H9 (cell line): ENCODE measurements at regions not wholly inside any gene's neighbourhood (a gene's known extent, or its start where the extent isn't known, plus 50 kb on each side); places are given as distances from the start of the nearest gene placed in this dataset.

Experiments
- DNase-seq: peaks from one replicate; pipeline ENCODE4 v3.0.0-alpha.2; 2017
- H2AFZ ChIP-seq: one replicate; pipeline ENCODE4 v1.6.1; 2013; ENCODE audit warnings: mild to moderate bottlenecking, low read length, control low read depth, moderate library complexity
- H2AK5ac ChIP-seq: 2 replicates; pipeline ENCODE4 v1.6.1; 2013; ENCODE audit warnings: low read length, control low read depth, mixed read lengths; ENCODE audit not compliant: insufficient read length
- H2BK120ac ChIP-seq: one replicate; pipeline ENCODE4 v1.6.1; 2013; ENCODE audit warnings: low read depth, mild to moderate bottlenecking, low read length, control low read depth, inconsistent platforms; ENCODE audit not compliant: poor library complexity, severe bottlenecking
- H2BK12ac ChIP-seq: 2 replicates; pipeline ENCODE4 v1.6.1; 2013; ENCODE audit warnings: low read length, control low read depth, mixed read lengths, low read depth; ENCODE audit not compliant: insufficient read length
- H2BK15ac ChIP-seq: 2 replicates; pipeline ENCODE4 v1.6.1; 2013; ENCODE audit warnings: low read depth, low read length, control low read depth
- H2BK20ac ChIP-seq: one replicate; pipeline ENCODE4 v1.6.1; 2013; ENCODE audit warnings: low read depth, mild to moderate bottlenecking, low read length, control low read depth, inconsistent platforms; ENCODE audit not compliant: poor library complexity, severe bottlenecking
- H2BK5ac ChIP-seq: 2 replicates; pipeline ENCODE4 v1.6.1; 2013; ENCODE audit warnings: low read length, control low read depth, mixed read lengths; ENCODE audit not compliant: insufficient read length
- H3K14ac ChIP-seq: 2 replicates; pipeline ENCODE4 v1.6.1; 2013; ENCODE audit warnings: low read length, control low read depth; ENCODE audit not compliant: insufficient read depth
- H3K18ac ChIP-seq: 2 replicates; pipeline ENCODE4 v1.6.1; 2013; ENCODE audit warnings: low read depth, mild to moderate bottlenecking, mixed read lengths, low read length, control low read depth; ENCODE audit not compliant: insufficient read length
- H3K23ac ChIP-seq: 2 replicates; pipeline ENCODE4 v1.6.1; 2013; ENCODE audit warnings: low read length, control low read depth, mixed read lengths, low read depth; ENCODE audit not compliant: insufficient read length
- H3K23me2 ChIP-seq: 2 replicates; pipeline ENCODE4 v1.6.1; 2013; ENCODE audit warnings: low read depth, mild to moderate bottlenecking, mixed read lengths, low read length, control low read depth; ENCODE audit not compliant: insufficient read length, poor library complexity, severe bottlenecking
- H3K27ac ChIP-seq: 2 replicates; pipeline ENCODE4 v1.5.1; 2013; ENCODE audit warnings: low read length, control low read depth, mixed read lengths, low read depth; ENCODE audit not compliant: insufficient read length
- H3K27me3 ChIP-seq: 2 replicates; pipeline ENCODE4 v1.6.1; 2013; ENCODE audit warnings: low read length, control low read depth, inconsistent platforms; ENCODE audit not compliant: insufficient read depth
- H3K4ac ChIP-seq: 2 replicates; pipeline ENCODE4 v1.6.1; 2013; ENCODE audit warnings: low read depth, mild to moderate bottlenecking, control low read depth, inconsistent platforms, low read length, moderate library complexity
- H3K4me1 ChIP-seq: 2 replicates; pipeline ENCODE4 v1.6.1; 2013; ENCODE audit warnings: low read length, control low read depth, inconsistent platforms; ENCODE audit not compliant: insufficient read depth
- H3K4me2 ChIP-seq: 2 replicates; pipeline ENCODE4 v1.6.1; 2013; ENCODE audit warnings: low read length, control low read depth, mixed read lengths; ENCODE audit not compliant: insufficient read length, insufficient read depth
- H3K56ac ChIP-seq: 2 replicates; pipeline ENCODE4 v1.6.1; 2013; ENCODE audit warnings: low read depth, mild to moderate bottlenecking, mixed read lengths, low read length, control low read depth; ENCODE audit not compliant: insufficient read length
- H3K79me1 ChIP-seq: 2 replicates; pipeline ENCODE4 v1.6.1; 2013; ENCODE audit warnings: low read depth, mild to moderate bottlenecking, moderate library complexity, low read length, control low read depth, inconsistent platforms; ENCODE audit not compliant: insufficient read depth, poor library complexity, severe bottlenecking
- H3K79me2 ChIP-seq: 2 replicates; pipeline ENCODE4 v1.6.1; 2013; ENCODE audit warnings: low read length, control low read depth, inconsistent platforms; ENCODE audit not compliant: insufficient read depth
- H3K9ac ChIP-seq: 2 replicates; pipeline ENCODE4 v1.6.1; 2013; ENCODE audit warnings: low read length, control low read depth, mixed read lengths; ENCODE audit not compliant: insufficient read length; ENCODE audit errors: extremely low read depth
- H3K9me3 ChIP-seq: one replicate; pipeline ENCODE4 v1.6.1; 2013; ENCODE audit warnings: low read depth, low read length, inconsistent platforms; ENCODE audit not compliant: control insufficient read depth
- H3T11ph ChIP-seq: one replicate; pipeline ENCODE4 v1.6.1; 2013; ENCODE audit warnings: mild to moderate bottlenecking, low read length, control low read depth, inconsistent platforms
- H4K20me1 ChIP-seq: one replicate; pipeline ENCODE4 v1.6.1; 2013; ENCODE audit not compliant: control insufficient read depth, insufficient read length, insufficient read depth
- H4K5ac ChIP-seq: 2 replicates; pipeline ENCODE4 v1.6.1; 2013; ENCODE audit warnings: low read depth, mild to moderate bottlenecking, mixed read lengths, low read length, control low read depth; ENCODE audit not compliant: insufficient read length
- H4K8ac ChIP-seq: replicated peaks from 2 replicates; pipeline ENCODE4 v1.6.1; 2013; ENCODE audit warnings: low read length, control low read depth, mixed read lengths, low read depth; ENCODE audit not compliant: insufficient read length
- H4K91ac ChIP-seq: 2 replicates; pipeline ENCODE4 v1.6.1; 2013; ENCODE audit warnings: low read depth, mild to moderate bottlenecking, moderate library complexity, mixed read lengths, low read length, control low read depth; ENCODE audit not compliant: insufficient read length
- H3K27ac Mint-ChIP-seq, 3 experiments: 2 replicates in 2 of 3; 3 replicates in 1 of 3; pipeline ENCODE4 v1.8.0; 2020 to 2021; ENCODE audit warnings: mixed read lengths in 3 of 3, mild to moderate bottlenecking in 1 of 3, moderate library complexity in 1 of 3
- H3K27me3 Mint-ChIP-seq: 2 replicates; pipeline ENCODE4 v1.8.0; 2021; ENCODE audit warnings: low read depth, mild to moderate bottlenecking, moderate library complexity, mixed read lengths
- H3K36me3 Mint-ChIP-seq, 3 experiments: 2 replicates in 2 of 3; 3 replicates in 1 of 3; pipeline ENCODE4 v1.8.0; 2020 to 2021; ENCODE audit warnings: low read depth in 3 of 3, mixed read lengths in 3 of 3; ENCODE audit not compliant: insufficient read depth in 1 of 3
- H3K4me1 Mint-ChIP-seq, 2 experiments: 2 replicates each; pipeline ENCODE4 v1.8.0; 2020; ENCODE audit warnings: mixed read lengths in 2 of 2
- H3K4me3 Mint-ChIP-seq, 2 experiments: 2 replicates in 1 of 2; 3 replicates in 1 of 2; pipeline ENCODE4 v1.8.0; 2020 to 2021; ENCODE audit warnings: mild to moderate bottlenecking in 2 of 2, mixed read lengths in 2 of 2, moderate library complexity in 1 of 2
- H3K9me3 Mint-ChIP-seq, 2 experiments: 2 replicates in 1 of 2; 3 replicates in 1 of 2; pipeline ENCODE4 v1.8.0; 2020; ENCODE audit warnings: mild to moderate bottlenecking in 2 of 2, mixed read lengths in 2 of 2, moderate library complexity in 1 of 2
- WGBS: extraction: QIAGEN DNeasy Blood & Tissue Kit; methylation state at CpG from one replicate; pipeline ENCODE4 v1.1.7; 2013; ENCODE audit warnings: missing lambda C conversion rate, low lambda C conversion rate, mixed read lengths; ENCODE audit not compliant: insufficient read length; ENCODE audit errors: extremely low coverage; 5-methylcytosine and 5-hydroxymethylcytosine counted together
- TF ChIP-seq, protein P1 (sequence below): fragments of 200-600 bp; sonication (generic); conservative IDR thresholded peaks from 3 replicates; pipeline ENCODE4 v1.8.0; 2021; ENCODE audit warnings: antibody characterized with exemption, mild to moderate bottlenecking

DNA sequence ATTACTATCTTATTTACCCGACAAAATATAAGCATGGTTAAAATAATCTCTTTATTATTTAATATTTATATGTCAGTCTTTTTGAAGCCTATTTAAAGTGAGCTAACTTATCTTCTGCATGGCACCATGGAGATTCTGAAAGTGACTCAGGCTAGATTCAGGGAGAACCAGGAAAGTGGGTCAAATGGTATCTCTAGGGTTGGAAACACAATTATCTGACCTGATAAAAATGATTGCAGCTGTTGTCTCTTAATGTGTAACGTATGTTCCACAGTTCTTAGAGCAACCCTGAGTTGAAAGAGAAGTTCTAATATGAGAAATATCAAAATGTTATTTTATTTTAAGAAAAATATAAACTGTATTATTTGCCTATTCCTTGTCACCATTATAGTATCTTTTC is 143.1 kb upstream of the CARD18 start:
- no peak overlapping the region for H3K4me2 ChIP-seq
- Mint-ChIP-seq H3K27me3 (no peaks in the 10 kb centered on the region), H3K36me3 (no peaks in the 10 kb centered on the region), H3K4me1 (no peaks in the 10 kb centered on the region), H3K27ac (no peak overlapping the region), H3K9me3 (peaks cover 0 to 2% of the 10 kb centered on the region in 2 experiments; a peak in 2 of 5 replicates), H3K4me3 (no peak overlapping the region)
- H2BK20ac ChIP-seq = no peak overlapping the region
- no peak overlapping the region for H3K14ac ChIP-seq
- H3K23me2 ChIP-seq = no peaks in the 10 kb centered on the region
- no peak overlapping the region for H3K23ac ChIP-seq
- DNase-seq = no peak
- no CpG with 5 or more reads among the region's 2 CpGs for WGBS
- H4K8ac ChIP-seq = no peak overlapping the region
- H2AK5ac ChIP-seq = no peak overlapping the region
- H3K9me3 ChIP-seq = no peaks in the 10 kb centered on the region
- H3K79me1 ChIP-seq = no peaks in the 10 kb centered on the region
- no peak overlapping the region for H4K91ac ChIP-seq
- no peak overlapping the region for H3K56ac ChIP-seq
- no peak overlapping the region for H2AFZ ChIP-seq
- H3K9ac ChIP-seq = no peak overlapping the region
- H3K4ac ChIP-seq = no peak overlapping the region
- H3K79me2 ChIP-seq = no peaks in the 10 kb centered on the region
- H4K5ac ChIP-seq = no peak overlapping the region
- no peak overlapping the region for H2BK15ac ChIP-seq
- H3K27me3 ChIP-seq = no peaks in the 10 kb centered on the region
- H2BK12ac ChIP-seq = no peak overlapping the region
- no peaks in the 10 kb centered on the region for H4K20me1 ChIP-seq
- H3K4me1 ChIP-seq = no peaks in the 10 kb centered on the region
- no peak overlapping the region for H3T11ph ChIP-seq
- H2BK120ac ChIP-seq = no peak overlapping the region
- H3K18ac ChIP-seq = no peak overlapping the region
- H3K27ac ChIP-seq = no peak overlapping the region
- no peak overlapping the region for H2BK5ac ChIP-seq
- TF ChIP-seq, protein P1, sequence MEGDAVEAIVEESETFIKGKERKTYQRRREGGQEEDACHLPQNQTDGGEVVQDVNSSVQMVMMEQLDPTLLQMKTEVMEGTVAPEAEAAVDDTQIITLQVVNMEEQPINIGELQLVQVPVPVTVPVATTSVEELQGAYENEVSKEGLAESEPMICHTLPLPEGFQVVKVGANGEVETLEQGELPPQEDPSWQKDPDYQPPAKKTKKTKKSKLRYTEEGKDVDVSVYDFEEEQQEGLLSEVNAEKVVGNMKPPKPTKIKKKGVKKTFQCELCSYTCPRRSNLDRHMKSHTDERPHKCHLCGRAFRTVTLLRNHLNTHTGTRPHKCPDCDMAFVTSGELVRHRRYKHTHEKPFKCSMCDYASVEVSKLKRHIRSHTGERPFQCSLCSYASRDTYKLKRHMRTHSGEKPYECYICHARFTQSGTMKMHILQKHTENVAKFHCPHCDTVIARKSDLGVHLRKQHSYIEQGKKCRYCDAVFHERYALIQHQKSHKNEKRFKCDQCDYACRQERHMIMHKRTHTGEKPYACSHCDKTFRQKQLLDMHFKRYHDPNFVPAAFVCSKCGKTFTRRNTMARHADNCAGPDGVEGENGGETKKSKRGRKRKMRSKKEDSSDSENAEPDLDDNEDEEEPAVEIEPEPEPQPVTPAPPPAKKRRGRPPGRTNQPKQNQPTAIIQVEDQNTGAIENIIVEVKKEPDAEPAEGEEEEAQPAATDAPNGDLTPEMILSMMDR = no peak
